Endothelial cell of umbilical vein (primary cell): ENCODE measurements at regions not wholly inside any gene's neighbourhood (a gene's known extent, or its start where the extent isn't known, plus 50 kb on each side); places are given as distances from the start of the nearest gene placed in this dataset.

Experiments
- CTCF ChIP-seq, 2 donors: IDR thresholded peaks; 1 replicate in 1 of 2; 2 replicates in 1 of 2; pipeline ENCODE4 v1.5.1; 2011; ENCODE audit warnings: low read length in 2 of 2, mild to moderate bottlenecking in 2 of 2, moderate library complexity in 2 of 2, control low read depth in 1 of 2, inconsistent platforms in 1 of 2, low read depth in 1 of 2; ENCODE audit not compliant: insufficient read depth in 1 of 2; ENCODE audit errors: extremely low read depth in 1 of 2
- EZH2 ChIP-seq: IDR thresholded peaks from 2 replicates; pipeline ENCODE4 v1.6.1; 2012; ENCODE audit warnings: borderline replicate concordance, low read depth, mild to moderate bottlenecking, moderate library complexity, low read length, inconsistent platforms; ENCODE audit not compliant: severe bottlenecking
- FOS ChIP-seq: IDR thresholded peaks from 2 replicates; pipeline ENCODE4 v1.6.1; 2011; ENCODE audit warnings: mild to moderate bottlenecking, low read length, moderate library complexity, borderline replicate concordance; ENCODE audit not compliant: insufficient read depth
- GATA2 ChIP-seq: IDR thresholded peaks from 2 replicates; pipeline ENCODE4 v1.7.0; 2011; ENCODE audit warnings: low read depth, mild to moderate bottlenecking, moderate library complexity, mixed read lengths, low read length; ENCODE audit not compliant: insufficient read length, insufficient read depth
- JUN ChIP-seq: IDR thresholded peaks from 2 replicates; pipeline ENCODE4 v1.6.1; 2011; ENCODE audit warnings: borderline replicate concordance, low read depth; ENCODE audit not compliant: insufficient read length, insufficient read depth
- MAX ChIP-seq: IDR thresholded peaks from 2 replicates; pipeline ENCODE4 v1.6.1; 2011; ENCODE audit not compliant: insufficient read depth, insufficient read length
- MYC ChIP-seq: IDR thresholded peaks from one replicate; pipeline ENCODE4 v1.6.1; 2011; ENCODE audit warnings: mild to moderate bottlenecking, low read depth, low read length
- POLR2A ChIP-seq: IDR thresholded peaks from 2 replicates; pipeline ENCODE4 v1.6.1; 2012; ENCODE audit warnings: low read depth, mild to moderate bottlenecking, control low read depth, low read length

- no peak for TF ChIP-seq CTCF (IDR thresholded peaks at IDR 0.05; ENCODE audit: extremely low read depth in 1 of 2, insufficient read depth in 1 of 2, low read depth in 1 of 2, low read length in 2 of 2)
- no peak for TF ChIP-seq POLR2A
- TF ChIP-seq GATA2 = no peak
- TF ChIP-seq MAX = no peak
- no peak for TF ChIP-seq EZH2
- TF ChIP-seq MYC = no peak
- TF ChIP-seq FOS = no peak
- TF ChIP-seq JUN = no peak
Observed at GRCh38 chr4:189443341-189443740, 497.3 kb upstream of the FRG1 start.
